ACC112 (cell line): ENCODE measurements at regions not wholly inside any gene's neighbourhood (a gene's known extent, or its start where the extent isn't known, plus 50 kb on each side); places are given as distances from the start of the nearest gene placed in this dataset.

ENCODE experiments used
- H2AFZ ChIP-seq: fragments of 200-600 bp; sonication (generic); one replicate; pipeline ENCODE4 v1.6.0; 2017; ENCODE audit warnings: antibody characterized with exemption, low read length; ENCODE audit not compliant: unreplicated experiment
- H3K27ac ChIP-seq: fragments of 200-600 bp; sonication (generic); 2 replicates; pipeline ENCODE4 v1.5.1; 2014; ENCODE audit warnings: low read depth, mild to moderate bottlenecking, antibody characterized with exemption, low read length, moderate library complexity
- H3K27me3 ChIP-seq: fragments of 200-600 bp; sonication (generic); 2 replicates; pipeline ENCODE4 v1.6.1; 2014; ENCODE audit warnings: mild to moderate bottlenecking, antibody characterized with exemption, low read length, moderate library complexity, mixed read lengths; ENCODE audit not compliant: insufficient read depth
- H3K36me3 ChIP-seq: fragments of 200-600 bp; sonication (generic); 2 replicates; pipeline ENCODE4 v1.6.1; 2016; ENCODE audit warnings: mild to moderate bottlenecking, antibody characterized with exemption, low read length, moderate library complexity, mixed read lengths; ENCODE audit not compliant: insufficient read depth
- H3K4me1 ChIP-seq: fragments of 200-600 bp; sonication (generic); one replicate; pipeline ENCODE4 v1.6.1; 2016; ENCODE audit warnings: low read length, mixed read lengths; ENCODE audit not compliant: insufficient read depth, unreplicated experiment, control insufficient read depth
- H3K4me3 ChIP-seq: fragments of 200-600 bp; sonication (generic); 2 replicates; pipeline ENCODE4 v1.5.1; 2014; ENCODE audit warnings: mild to moderate bottlenecking, low read depth, low read length
- H3K79me2 ChIP-seq: fragments of 200-600 bp; sonication (generic); one replicate; pipeline ENCODE4 v1.6.0; 2016; ENCODE audit warnings: low read length; ENCODE audit not compliant: control insufficient read depth, unreplicated experiment, insufficient read depth

DNA sequence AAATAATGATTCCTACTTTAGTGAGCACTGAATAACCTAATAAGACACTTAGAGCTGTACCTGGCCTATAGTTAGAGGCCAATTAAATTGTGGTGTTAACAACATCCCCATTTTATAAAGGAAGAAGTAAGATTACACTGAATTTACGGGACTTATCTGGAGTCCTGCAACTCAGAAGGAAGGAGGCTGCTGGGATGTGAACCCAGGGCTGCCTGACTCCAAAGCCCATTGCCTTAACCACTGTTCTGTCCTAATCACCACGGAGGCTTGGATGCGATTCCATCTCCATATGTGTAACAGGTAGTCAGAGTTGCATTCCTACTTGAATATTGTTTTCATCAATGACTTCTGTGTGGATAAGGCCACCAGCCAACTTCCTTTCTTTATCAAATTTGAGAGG lies 168.9 kb downstream of the SOCS6 start:
- H3K4me1 ChIP-seq = peaks cover 6% of the 10 kb centered on the region
- H3K36me3 ChIP-seq = no peaks in the 10 kb centered on the region

DNA sequence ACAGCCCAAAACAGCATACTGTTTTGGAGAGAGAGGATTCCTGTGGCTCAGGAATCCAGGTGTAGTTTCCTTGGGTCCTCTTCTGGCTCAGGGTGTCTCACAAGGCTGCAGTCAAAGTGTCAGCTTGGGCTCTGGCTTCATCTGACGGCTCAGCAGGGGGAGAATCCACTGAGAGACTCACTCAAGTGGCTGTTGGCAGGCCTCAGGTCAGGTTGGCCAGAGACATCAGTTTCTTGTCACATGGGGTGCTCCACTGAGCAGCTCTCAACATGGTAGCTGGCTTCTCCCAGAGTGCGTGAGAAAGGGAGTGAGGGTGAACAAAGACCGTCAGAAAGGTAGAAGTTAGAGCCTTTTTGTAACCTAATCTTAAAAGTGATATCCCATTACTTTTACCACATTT lies 168.4 kb downstream of the SOCS6 start:
- no peak overlapping the region for H2AFZ ChIP-seq
- peaks cover 6% of the 10 kb centered on the region for H3K4me1 ChIP-seq
- H3K27me3 ChIP-seq = no peaks in the 10 kb centered on the region
- no peaks in the 10 kb centered on the region for H3K79me2 ChIP-seq
- no peaks in the 10 kb centered on the region for H3K36me3 ChIP-seq
- H3K4me3 ChIP-seq = no peak overlapping the region
- H3K27ac ChIP-seq = no peak overlapping the region

More for the DNA sequence above, 168.9 kb downstream of the SOCS6 start:
- no peak overlapping the region for H2AFZ ChIP-seq
- H3K27ac ChIP-seq = no peak overlapping the region
- H3K79me2 ChIP-seq = no peaks in the 10 kb centered on the region
- H3K4me3 ChIP-seq = no peak overlapping the region
- H3K27me3 ChIP-seq = no peaks in the 10 kb centered on the region

DNA sequence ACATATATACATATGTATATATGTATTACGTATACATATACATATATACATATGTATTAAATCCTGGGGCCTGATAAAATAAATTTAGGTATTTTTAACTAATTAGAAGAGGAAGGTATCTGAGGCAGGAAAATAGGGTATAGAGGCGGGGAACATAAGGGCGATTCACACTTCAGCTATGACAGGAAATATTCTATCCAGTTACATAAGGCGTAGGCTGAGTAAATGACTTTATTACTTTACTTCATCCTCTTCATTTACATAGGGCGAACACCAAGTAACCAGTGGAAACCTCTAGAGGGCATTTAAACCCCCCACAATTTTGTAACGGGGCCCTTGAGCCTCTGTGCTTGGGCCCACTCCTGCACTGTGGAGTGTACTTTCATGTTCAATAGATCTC lies 167.5 kb downstream of the SOCS6 start:
- Histone ChIP-seq H3K4me1 (peaks cover 6% of the 10 kb centered on the region), H2AFZ (no peak overlapping the region)

DNA sequence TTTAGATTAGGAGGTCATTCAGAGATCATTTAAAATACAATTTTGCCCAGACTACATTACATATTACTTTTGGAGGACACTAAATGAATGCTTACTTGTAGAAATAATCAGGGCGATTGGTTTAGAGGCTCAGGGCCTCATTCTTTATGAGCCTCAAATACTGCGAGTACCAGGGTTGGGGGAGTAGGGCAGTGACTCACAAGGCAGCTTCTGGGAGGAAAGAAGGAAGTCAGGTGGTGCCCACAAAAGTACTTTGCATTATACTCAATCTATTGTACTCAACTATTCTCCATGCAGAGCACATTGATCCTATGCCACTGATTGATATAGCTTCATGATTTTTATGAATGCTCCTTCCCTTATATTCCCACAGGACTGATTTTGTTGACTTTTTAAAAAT lies 166.9 kb downstream of the SOCS6 start:
- Histone ChIP-seq H3K36me3 (no peaks in the 10 kb centered on the region), H3K4me3 (no peak overlapping the region), H3K27ac (no peak overlapping the region), H3K4me1 (peaks cover 6% of the 10 kb centered on the region), H3K27me3 (no peaks in the 10 kb centered on the region), H2AFZ (no peak overlapping the region), H3K79me2 (no peaks in the 10 kb centered on the region)

More for the DNA sequence above, 167.5 kb downstream of the SOCS6 start:
- Histone ChIP-seq H3K36me3 (no peaks in the 10 kb centered on the region), H3K4me3 (no peak overlapping the region), H3K27ac (no peak overlapping the region), H3K27me3 (no peaks in the 10 kb centered on the region), H3K79me2 (no peaks in the 10 kb centered on the region)

DNA sequence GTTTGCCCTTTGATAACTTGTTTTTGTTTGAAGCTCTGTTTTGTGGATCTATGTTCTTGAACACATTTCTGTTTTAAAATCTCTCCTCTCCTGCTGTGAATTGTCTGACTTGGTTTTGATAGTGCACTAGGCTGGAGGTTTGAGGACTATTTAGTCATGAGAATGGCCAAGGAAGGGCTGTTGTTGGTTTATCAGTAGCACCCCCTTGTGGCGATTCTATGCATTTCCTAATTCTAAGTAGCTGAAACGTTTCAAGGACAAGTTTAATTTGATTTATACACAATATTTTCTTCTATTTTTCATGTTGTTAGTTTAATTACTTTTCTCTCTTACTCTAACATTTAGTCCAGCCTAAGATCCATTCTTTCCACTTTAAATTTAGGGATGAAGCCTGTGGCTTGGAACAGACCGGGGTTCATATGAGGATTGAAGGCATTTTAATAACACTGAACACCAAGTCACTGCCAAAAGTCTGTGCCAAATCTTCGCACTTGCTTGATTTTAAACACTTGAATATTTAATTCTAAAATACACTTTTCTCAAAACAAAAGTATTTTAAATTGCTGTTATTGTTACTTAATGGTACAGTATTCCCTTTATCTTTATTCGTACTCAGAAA lies 166.0 kb downstream of the SOCS6 start:
- no peak overlapping the region for H2AFZ ChIP-seq
- no peaks in the 10 kb centered on the region for H3K27me3 ChIP-seq
- no peak overlapping the region for H3K4me3 ChIP-seq
- H3K27ac ChIP-seq = no peak overlapping the region
- no peaks in the 10 kb centered on the region for H3K36me3 ChIP-seq
- H3K79me2 ChIP-seq = no peaks in the 10 kb centered on the region
- H3K4me1 ChIP-seq = peaks cover 3% of the 10 kb centered on the region

GRCh38 chr18:70453058-70453775 lies 164.4 kb downstream of the SOCS6 start:
- Histone ChIP-seq H2AFZ (no peak overlapping the region), H3K36me3 (no peaks in the 10 kb centered on the region), H3K79me2 (no peaks in the 10 kb centered on the region), H3K27me3 (no peaks in the 10 kb centered on the region), H3K4me3 (no peak overlapping the region), H3K27ac (no peak overlapping the region), H3K4me1 (no peaks in the 10 kb centered on the region)

DNA sequence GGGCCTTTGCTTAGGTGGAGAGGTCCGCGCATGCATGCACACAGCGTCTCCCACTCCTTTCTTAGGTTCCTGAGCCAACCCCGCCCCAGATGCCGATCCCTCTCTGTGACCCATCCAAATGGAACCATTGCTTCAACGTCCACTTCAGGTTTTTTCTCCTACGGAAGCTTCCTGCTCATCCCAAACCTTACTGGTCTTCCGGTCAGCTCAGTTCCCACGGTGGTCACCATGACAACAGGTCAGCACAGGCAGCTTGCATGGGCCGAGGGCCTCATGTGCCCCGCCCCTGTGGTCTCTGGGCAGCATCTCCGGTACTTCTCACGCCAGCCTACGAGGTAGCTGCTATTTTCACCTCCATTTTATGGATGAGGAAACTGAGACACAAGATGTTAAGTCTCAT lies 163.7 kb downstream of the SOCS6 start:
- no peaks in the 10 kb centered on the region for H3K27me3 ChIP-seq
- H3K36me3 ChIP-seq = no peaks in the 10 kb centered on the region
- no peak overlapping the region for H3K27ac ChIP-seq
- no peak overlapping the region for H2AFZ ChIP-seq
- no peaks in the 10 kb centered on the region for H3K4me1 ChIP-seq
- no peak overlapping the region for H3K4me3 ChIP-seq
- no peaks in the 10 kb centered on the region for H3K79me2 ChIP-seq

GRCh38 chr18:70450426-70451253 lies 161.8 kb downstream of the SOCS6 start:
- Histone ChIP-seq H3K79me2 (no peaks in the 10 kb centered on the region), H2AFZ (no peak overlapping the region), H3K27ac (no peak overlapping the region), H3K36me3 (no peaks in the 10 kb centered on the region), H3K4me3 (no peak overlapping the region), H3K27me3 (no peaks in the 10 kb centered on the region), H3K4me1 (no peaks in the 10 kb centered on the region)

DNA sequence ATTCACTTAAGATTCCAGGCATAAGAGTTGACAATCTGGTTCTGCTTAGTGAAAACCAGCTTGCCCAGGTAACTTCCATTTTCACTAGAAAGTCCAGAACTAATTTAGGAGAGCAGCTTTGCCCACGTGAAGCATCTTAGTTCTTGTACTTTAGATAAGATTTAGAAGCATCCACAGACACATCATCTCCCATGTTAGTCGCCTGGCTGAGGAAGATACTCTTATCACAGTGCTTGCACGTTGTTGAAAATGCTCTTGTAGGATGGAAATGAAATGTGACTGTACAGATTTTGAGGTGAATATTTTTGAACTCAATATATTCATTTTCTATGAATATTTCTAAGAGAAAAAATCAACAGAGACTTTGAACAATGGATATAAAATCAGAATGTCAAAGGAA lies 159.7 kb downstream of the SOCS6 start:
- Histone ChIP-seq H3K79me2 (no peaks in the 10 kb centered on the region), H3K4me1 (no peaks in the 10 kb centered on the region), H3K27ac (no peak overlapping the region), H3K27me3 (no peaks in the 10 kb centered on the region), H3K4me3 (no peak overlapping the region), H3K36me3 (no peaks in the 10 kb centered on the region), H2AFZ (no peak overlapping the region)

GRCh38 chr18:70446063-70446462 lies 157.2 kb downstream of the SOCS6 start:
- Histone ChIP-seq H3K27ac (no peak overlapping the region), H3K4me1 (no peaks in the 10 kb centered on the region), H2AFZ (no peak overlapping the region), H3K4me3 (no peak overlapping the region), H3K36me3 (no peaks in the 10 kb centered on the region), H3K79me2 (no peaks in the 10 kb centered on the region), H3K27me3 (no peaks in the 10 kb centered on the region)
